Activated CD4-positive, alpha-beta T cell treated with anti-CD3 and anti-CD28 coated beads for 36 hours (primary cell): ENCODE measurements at regions not wholly inside any gene's neighbourhood (a gene's known extent, or its start where the extent isn't known, plus 50 kb on each side); places are given as distances from the start of the nearest gene placed in this dataset.
A peak's percentile ranks its signal among the peaks of the same experiment; 100 is the strongest.
"Not testable (repeated sequence)": the region's sequence is repeated elsewhere in the genome, so short reads cannot be mapped to it uniquely, and the experiment has no call there.

Experiments
- ATAC-seq: fragments of 200-7000 bp; cut with Tn5 transposase; one replicate; pipeline ENCODE4 v1.10.0; 2021; ENCODE audit warnings: mild to moderate bottlenecking, moderate library complexity
- CTCF ChIA-PET: fragments of 350-600 bp; sonication (Branson Sonifier 250); formaldehyde crosslinking; loops from one replicate; lab custom pipeline; 2021; ENCODE audit warnings: antibody characterized with exemption; lab: Charles Lee
- POLR2A ChIA-PET: fragments of 350-600 bp; sonication (Branson Sonifier 250); formaldehyde crosslinking; loops from one replicate; lab custom pipeline; 2021; ENCODE audit warnings: antibody characterized with exemption, inconsistent platforms; lab: Charles Lee
- DNase-seq: peaks from one replicate; pipeline ENCODE4 v3.0.0-alpha.2; 2020
- H3K27ac Mint-ChIP-seq: one replicate; pipeline ENCODE4 v1.8.0; 2021; ENCODE audit warnings: mixed read lengths
- H3K27me3 Mint-ChIP-seq: one replicate; pipeline ENCODE4 v1.8.0; 2021; ENCODE audit warnings: mixed read lengths
- H3K36me3 Mint-ChIP-seq: one replicate; pipeline ENCODE4 v1.8.0; 2021; ENCODE audit warnings: low read depth, mixed read lengths
- H3K4me1 Mint-ChIP-seq: one replicate; pipeline ENCODE4 v1.8.0; 2021; ENCODE audit warnings: mixed read lengths
- H3K4me3 Mint-ChIP-seq: one replicate; pipeline ENCODE4 v1.8.0; 2021; ENCODE audit warnings: mild to moderate bottlenecking, moderate library complexity, mixed read lengths
- H3K9me3 Mint-ChIP-seq: one replicate; pipeline ENCODE4 v1.8.0; 2021; ENCODE audit warnings: low read depth, mixed read lengths
- intact Hi-C, 2 experiments: fragments of 100-400 bp; cut with DNase I in 1 of 2; cut with micrococcal nuclease in 1 of 2; formaldehyde crosslinking; loops; one replicate each; pipeline versions ENCODE4 v1.14.2 to v1.15.1; 2022 to 2024; cut with DNase I, micrococcal nuclease

GRCh38 chr17:77527836-77528505 is 387.2 kb downstream of the SEC14L1 start:
- Mint-ChIP-seq H3K4me1 (no peaks in the 10 kb centered on the region), H3K27ac (no peak overlapping the region), H3K27me3 (peaks cover 14% of the 10 kb centered on the region), H3K4me3 (peak overlapping the region; percentile 59), H3K36me3 (no peaks in the 10 kb centered on the region), H3K9me3 (no peaks in the 10 kb centered on the region)
- intact Hi-C loops = no loop called here
- ChIA-PET CTCF (interaction anchor here (0.6 to 1.1 kb wide), 3 partner anchors 11 to 400 kb away, joined by 3 to 4 read pairs (median 3); no protein-coding TSS in a partner anchor), POLR2A (interaction anchor here (0.9 kb wide), 1 partner anchor 244 kb away, joined by 4 read pairs; no protein-coding TSS in a partner anchor)
- DNase-seq (no peak), ATAC-seq (no peak)

DNA sequence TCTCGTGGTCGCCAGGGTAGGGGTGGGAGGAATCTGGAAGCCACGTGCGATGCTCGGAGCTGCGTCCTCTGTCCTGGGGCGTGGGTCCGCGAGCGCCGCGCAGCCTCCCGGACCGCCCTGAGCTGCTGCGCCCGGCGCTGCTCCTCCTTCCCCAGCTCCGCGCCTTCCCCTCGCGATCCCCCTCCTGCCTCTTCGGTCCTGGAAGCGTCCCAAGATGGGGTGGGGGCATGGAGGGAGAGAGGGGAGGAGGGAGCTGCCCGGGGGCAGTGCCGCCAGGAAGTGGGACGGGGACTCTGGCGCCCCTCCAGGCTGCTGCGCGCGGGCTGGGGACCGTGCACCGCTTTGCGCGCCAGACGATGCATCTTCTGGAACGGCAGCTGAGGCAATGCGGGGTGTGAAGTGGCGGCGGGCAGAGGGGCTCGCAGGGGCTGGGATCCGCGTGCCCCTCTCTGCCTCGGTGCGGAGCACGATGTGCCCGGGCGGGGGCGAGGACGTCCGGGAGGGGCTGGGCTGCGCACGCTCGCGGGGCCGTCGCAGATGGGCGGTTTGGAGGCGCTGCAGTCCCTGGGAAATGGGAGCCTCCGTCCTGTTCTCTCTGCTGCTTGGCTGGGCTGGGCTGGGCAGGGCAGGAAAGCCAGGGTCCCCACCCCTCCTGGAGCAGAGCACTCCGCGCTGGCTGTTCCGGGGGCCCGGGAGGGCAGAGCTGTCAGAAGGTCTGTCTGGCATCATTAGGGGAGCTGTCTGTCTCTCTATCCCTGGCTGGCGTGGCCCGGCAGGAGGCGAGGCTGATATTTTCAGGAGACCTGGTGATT is 388.0 kb downstream of the SEC14L1 start:
- intact Hi-C loops = no loop called here
- Mint-ChIP-seq H3K27me3 (peaks cover 14% of the 10 kb centered on the region), H3K27ac (no peak overlapping the region), H3K36me3 (no peaks in the 10 kb centered on the region), H3K4me3 (peak overlapping the region; percentile 59), H3K9me3 (no peaks in the 10 kb centered on the region), H3K4me1 (no peaks in the 10 kb centered on the region)
- ATAC-seq (peak; percentile 80), DNase-seq (peak; percentile 68)
- CTCF ChIA-PET = interaction anchor here (0.6 to 1.1 kb wide), 5 partner anchors 11 to 401 kb away, joined by 3 to 4 read pairs (median 3); no protein-coding TSS in a partner anchor
- POLR2A ChIA-PET = interaction anchor here (0.9 kb wide), 1 partner anchor 243 kb away, joined by 4 read pairs; no protein-coding TSS in a partner anchor

DNA sequence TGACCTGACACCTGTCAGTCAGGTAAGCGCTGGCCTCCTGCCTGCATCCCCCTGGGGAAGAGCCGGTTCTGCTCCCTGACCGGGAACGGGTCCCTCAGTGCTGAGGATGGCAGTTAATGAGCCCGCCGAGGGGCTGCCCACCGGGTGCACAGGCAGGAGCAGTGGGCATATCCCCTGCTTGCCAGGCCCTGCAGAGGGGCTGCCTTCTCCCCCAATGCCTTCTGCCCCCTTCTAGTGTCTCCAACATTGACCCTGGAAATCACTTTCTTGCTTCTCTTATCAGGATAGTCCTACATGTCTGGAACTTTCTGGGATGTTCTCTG is 388.5 kb downstream of the SEC14L1 start:
- Mint-ChIP-seq H3K9me3 (peaks cover 2% of the 10 kb centered on the region), H3K36me3 (peaks cover 2% of the 10 kb centered on the region), H3K4me1 (no peaks in the 10 kb centered on the region), H3K27me3 (peaks cover 14% of the 10 kb centered on the region), H3K4me3 (peak overlapping the region; percentile 59), H3K27ac (no peak overlapping the region)
- ChIA-PET CTCF (interaction anchor here (0.7 to 1.1 kb wide), 2 partner anchors 14 to 34 kb away, joined by 3 read pairs; no protein-coding TSS in a partner anchor), POLR2A (no interaction called here)
- no peak for ATAC-seq
- DNase-seq = no peak
- intact Hi-C loops = no loop called here

DNA sequence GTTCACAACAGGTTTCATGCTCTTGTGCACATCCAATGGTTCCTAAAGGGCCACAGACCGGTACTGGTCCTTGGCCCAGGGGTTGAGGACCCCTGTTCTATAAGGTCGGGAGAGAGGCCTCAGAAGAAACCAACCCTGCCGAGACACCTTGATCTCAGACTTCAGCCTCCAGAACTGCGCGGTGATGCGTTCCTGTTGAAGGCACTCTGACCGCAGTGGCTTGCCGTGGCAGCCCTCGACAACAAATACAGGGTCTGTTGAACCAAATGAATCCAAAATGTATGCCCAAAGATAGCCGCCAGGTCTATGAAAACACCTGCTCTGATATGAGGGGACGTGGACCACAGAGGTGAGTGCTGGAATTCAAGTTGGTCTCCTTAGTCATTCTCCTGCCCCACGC is 389.8 kb downstream of the SEC14L1 start:
- intact Hi-C loops = no loop called here
- ChIA-PET POLR2A (no interaction called here), CTCF (interaction anchor here (0.6 kb wide), 1 partner anchor 492 kb away, joined by 3 read pairs; no protein-coding TSS in a partner anchor)
- H3K4me3 Mint-ChIP-seq = no peak overlapping the region
- DNase-seq = no peak
- no peaks in the 10 kb centered on the region for H3K4me1 Mint-ChIP-seq
- H3K27ac Mint-ChIP-seq = no peak overlapping the region
- H3K36me3 Mint-ChIP-seq = peaks cover 3% of the 10 kb centered on the region
- ATAC-seq = no peak
- H3K9me3 Mint-ChIP-seq = peaks cover 4% of the 10 kb centered on the region
- H3K27me3 Mint-ChIP-seq = peaks cover 14% of the 10 kb centered on the region

DNA sequence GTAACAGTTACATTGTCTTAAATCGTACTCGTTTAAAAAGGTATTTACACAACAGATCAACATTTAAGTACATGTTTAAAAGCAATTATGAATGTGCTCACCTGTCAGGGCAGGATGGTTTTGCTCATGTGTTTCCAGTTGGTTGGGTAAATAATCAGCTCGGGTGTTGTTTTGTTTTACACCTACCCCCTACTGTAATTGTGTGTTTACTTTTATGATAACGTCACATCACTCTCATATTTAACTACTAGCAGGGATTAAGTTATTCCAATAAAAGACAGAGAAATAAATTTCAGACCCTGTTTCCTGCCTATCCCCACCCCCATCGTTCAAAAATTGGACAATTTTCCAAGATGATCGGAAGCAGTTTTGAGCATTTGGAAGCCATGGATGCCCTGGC is 390.2 kb downstream of the SEC14L1 start:
- POLR2A ChIA-PET = no interaction called here
- peaks cover 3% of the 10 kb centered on the region for H3K4me1 Mint-ChIP-seq
- no peak overlapping the region for H3K4me3 Mint-ChIP-seq
- peaks cover 3% of the 10 kb centered on the region for H3K36me3 Mint-ChIP-seq
- CTCF ChIA-PET = interaction anchor here (0.6 kb wide), 1 partner anchor 492 kb away, joined by 3 read pairs; no protein-coding TSS in a partner anchor
- intact Hi-C loops = no loop called here
- ATAC-seq = no peak
- peaks cover 14% of the 10 kb centered on the region for H3K27me3 Mint-ChIP-seq
- no peak for DNase-seq
- H3K27ac Mint-ChIP-seq = no peak overlapping the region
- peaks cover 4% of the 10 kb centered on the region for H3K9me3 Mint-ChIP-seq

DNA sequence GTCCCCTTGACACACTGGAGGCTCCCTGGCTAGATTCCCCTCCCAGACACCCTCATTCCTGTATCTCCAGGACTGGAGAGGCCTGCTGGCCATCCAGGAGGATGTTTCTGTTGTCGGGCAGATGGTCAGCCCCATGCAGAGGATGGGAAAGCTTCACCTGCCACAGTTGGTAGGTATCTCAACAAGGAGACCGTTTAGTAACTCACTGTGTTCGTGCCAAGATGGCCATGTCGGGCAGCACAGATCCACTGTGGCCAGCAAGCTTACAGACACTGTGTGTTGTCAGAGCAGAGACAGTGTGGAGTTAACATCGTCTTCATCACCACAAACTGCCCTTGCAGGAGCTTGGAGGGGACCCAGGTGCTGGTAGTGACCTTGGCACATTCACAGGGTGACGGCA is 390.9 kb downstream of the SEC14L1 start:
- intact Hi-C loops = no loop called here
- Mint-ChIP-seq H3K9me3 (peaks cover 4% of the 10 kb centered on the region), H3K4me1 (peaks cover 4% of the 10 kb centered on the region), H3K27ac (no peak overlapping the region), H3K27me3 (peaks cover 14% of the 10 kb centered on the region), H3K4me3 (no peak overlapping the region), H3K36me3 (peaks cover 3% of the 10 kb centered on the region)
- ChIA-PET CTCF (interaction anchor here (0.7 kb wide), 1 partner anchor 485 kb away, joined by 3 read pairs; no protein-coding TSS in a partner anchor), POLR2A (no interaction called here)
- DNase-seq (no peak), ATAC-seq (no peak)

DNA sequence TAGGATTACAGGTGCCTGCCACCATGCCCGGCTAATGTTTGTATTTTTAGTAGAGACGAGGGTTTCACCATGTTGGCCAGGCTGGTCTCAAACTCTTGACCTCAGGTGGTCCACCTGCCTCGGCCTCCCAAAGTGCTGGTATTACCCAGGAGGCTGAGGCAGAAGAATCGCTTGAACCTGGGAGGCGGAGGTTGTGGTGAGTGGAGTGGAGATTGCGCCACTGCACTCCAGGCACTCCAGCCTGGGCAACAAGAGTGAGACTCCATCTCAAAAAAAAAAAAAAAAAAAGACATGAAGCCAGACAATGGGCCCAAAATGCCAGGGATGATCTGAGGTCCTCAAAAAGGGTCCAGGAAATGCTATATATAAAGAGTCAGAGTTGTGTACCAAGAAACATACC is 392.9 kb downstream of the SEC14L1 start:
- H3K9me3 Mint-ChIP-seq, H3K4me1 Mint-ChIP-seq, H3K36me3 Mint-ChIP-seq, DNase-seq, H3K27me3 Mint-ChIP-seq, ATAC-seq, intact Hi-C loops, POLR2A ChIA-PET, H3K27ac Mint-ChIP-seq, H3K4me3 Mint-ChIP-seq, CTCF ChIA-PET: not testable (repeated sequence)

DNA sequence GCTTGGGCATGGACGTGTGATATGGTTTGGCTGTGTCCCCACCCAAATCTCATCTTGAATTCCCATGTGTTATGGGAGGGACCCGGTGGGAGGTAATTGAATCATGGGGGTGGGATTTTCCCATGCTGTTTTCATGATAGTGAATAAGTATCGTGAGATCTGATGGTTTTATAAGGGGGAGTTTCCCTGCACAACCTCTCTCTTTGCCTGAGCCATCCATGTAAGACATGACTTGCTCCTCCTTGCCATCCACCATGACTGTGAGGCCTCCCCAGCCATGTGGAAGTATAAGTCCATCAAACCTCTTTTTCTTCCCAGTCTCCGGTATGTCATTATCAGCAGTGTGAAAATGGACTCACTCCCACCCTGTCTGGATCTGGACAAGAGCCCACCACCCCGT is 393.4 kb downstream of the SEC14L1 start:
- CTCF ChIA-PET = interaction anchor here (0.6 kb wide), 1 partner anchor 152 kb away, joined by 3 read pairs; no protein-coding TSS in a partner anchor
- H3K36me3 Mint-ChIP-seq = peaks cover 3% of the 10 kb centered on the region
- ATAC-seq = no peak

DNA sequence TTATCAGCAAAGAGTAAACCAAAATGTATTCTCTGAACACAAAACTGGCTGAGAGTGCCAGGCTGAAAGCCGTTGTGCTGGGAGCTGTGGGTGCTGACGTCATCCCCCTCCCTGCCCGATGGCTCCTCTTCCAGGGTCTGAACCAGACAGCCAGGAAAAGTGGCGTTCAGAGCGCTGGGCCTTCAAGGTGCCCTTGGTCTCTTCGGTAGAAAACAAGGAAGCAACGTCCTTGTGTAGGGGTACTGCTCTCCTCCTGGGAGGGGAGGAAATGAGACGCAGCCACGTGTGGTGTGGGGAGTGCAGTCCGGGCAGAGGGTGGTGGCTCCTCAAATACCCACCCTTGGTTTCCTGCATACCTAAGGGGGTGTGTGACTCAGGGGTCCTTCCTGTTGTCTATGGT is 394.7 kb downstream of the SEC14L1 start:
- Mint-ChIP-seq H3K27ac (no peak overlapping the region), H3K4me1 (peaks cover 4% of the 10 kb centered on the region), H3K36me3 (peaks cover 3% of the 10 kb centered on the region), H3K27me3 (peaks cover 3% of the 10 kb centered on the region), H3K4me3 (no peak overlapping the region), H3K9me3 (peaks cover 4% of the 10 kb centered on the region)
- ATAC-seq = no peak
- POLR2A ChIA-PET = no interaction called here
- intact Hi-C loops = no loop called here
- DNase-seq = no peak
- CTCF ChIA-PET = no interaction called here

More for the DNA sequence above, 393.4 kb downstream of the SEC14L1 start:
- DNase-seq = no peak
- Mint-ChIP-seq H3K27ac (no peak overlapping the region), H3K9me3 (peaks cover 4% of the 10 kb centered on the region), H3K4me3 (no peak overlapping the region), H3K27me3 (peaks cover 7% of the 10 kb centered on the region), H3K4me1 (peaks cover 4% of the 10 kb centered on the region)
- intact Hi-C loops = no loop called here
- POLR2A ChIA-PET = no interaction called here

- Mint-ChIP-seq H3K27me3 (no peaks in the 10 kb centered on the region), H3K4me1 (peaks cover 4% of the 10 kb centered on the region), H3K9me3 (peaks cover 4% of the 10 kb centered on the region), H3K27ac (no peak overlapping the region), H3K4me3 (no peak overlapping the region), H3K36me3 (peaks cover 3% of the 10 kb centered on the region)
- ATAC-seq = no peak
- POLR2A ChIA-PET = no interaction called here
- CTCF ChIA-PET = no interaction called here
- DNase-seq = peak; percentile 24
- intact Hi-C loops = no loop called here
Measured at GRCh38 chr17:77535892-77536291, 395.1 kb downstream of the SEC14L1 start.

DNA sequence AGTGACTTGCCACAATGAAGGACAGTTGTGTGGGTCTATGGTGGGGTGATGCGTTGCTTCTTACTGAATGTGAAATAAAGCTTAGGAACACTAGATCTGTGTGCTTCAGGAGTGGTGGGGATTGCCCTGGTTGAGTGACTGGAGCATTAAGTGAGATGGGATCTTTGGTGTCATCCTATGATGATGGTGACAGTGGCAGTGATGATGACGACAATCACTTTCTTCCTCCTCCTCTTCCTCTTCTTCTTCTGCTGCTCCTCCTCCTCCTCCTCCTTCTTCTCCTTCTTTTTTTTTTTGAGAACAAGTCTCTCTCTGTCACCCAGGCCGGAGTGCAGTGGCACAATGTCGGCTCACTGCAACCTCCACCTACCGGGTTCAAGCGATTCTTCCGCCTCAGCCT is 396.8 kb downstream of the SEC14L1 start:
- intact Hi-C loops = no loop called here
- H3K36me3 Mint-ChIP-seq = peaks cover 3% of the 10 kb centered on the region
- ChIA-PET POLR2A (no interaction called here), CTCF (interaction anchor here (0.6 to 1.4 kb wide), 3 partner anchors 17 to 476 kb away, joined by 3 to 4 read pairs (median 3); no protein-coding TSS in a partner anchor)
- H3K27ac Mint-ChIP-seq = no peak overlapping the region
- no peak overlapping the region for H3K4me3 Mint-ChIP-seq
- no peak for ATAC-seq
- H3K27me3 Mint-ChIP-seq = peaks cover 3% of the 10 kb centered on the region
- DNase-seq = no peak
- H3K9me3 Mint-ChIP-seq = peaks cover 4% of the 10 kb centered on the region
- H3K4me1 Mint-ChIP-seq = peaks cover 4% of the 10 kb centered on the region
